ENCODE measurements at regions not wholly inside any gene's neighbourhood (a gene's known extent, or its start where the extent isn't known, plus 50 kb on each side); places are given as distances from the start of the nearest gene placed in this dataset.

GRCh38 chr21:16533692-16534407, 804.1 kb downstream of the USP25 start:
- no peak for TF ChIP-seq POLR2A (IDR thresholded peaks at IDR 0.05)
- TF ChIP-seq CTCF (IDR thresholded peaks at IDR 0.05), result no peak

All from heart left ventricle (tissue), 13 donors.